Left colon (tissue), 2 donors: ENCODE measurements at regions not wholly inside any gene's neighbourhood (a gene's known extent, or its start where the extent isn't known, plus 50 kb on each side); places are given as distances from the start of the nearest gene placed in this dataset.
"Not testable (repeated sequence)": the region's sequence is repeated elsewhere in the genome, so short reads cannot be mapped to it uniquely, and the experiment has no call there.

Experiments used
- ATAC-seq: fragments of 200-7000 bp; cut with Tn5 transposase; one replicate; pipeline ENCODE4 v1.9.1; 2020; ENCODE audit warnings: mild to moderate bottlenecking, moderate library complexity
- DNase-seq, 2 donors: peaks; one replicate each; pipeline ENCODE4 v3.0.0-alpha.2; 2020
- intact Hi-C, 2 donors: fragments of 100-400 bp; cut with DNase I in 1 of 2; cut with micrococcal nuclease in 1 of 2; formaldehyde crosslinking; loops; one replicate each; pipeline versions ENCODE4 v1.11.2 to v1.14.0; 2022; cut with DNase I, micrococcal nuclease
- donor health status: DM: no; HTN: no; CAD: no.
- donor health status: DM: yes; HTN: yes; CAD: no.

DNA sequence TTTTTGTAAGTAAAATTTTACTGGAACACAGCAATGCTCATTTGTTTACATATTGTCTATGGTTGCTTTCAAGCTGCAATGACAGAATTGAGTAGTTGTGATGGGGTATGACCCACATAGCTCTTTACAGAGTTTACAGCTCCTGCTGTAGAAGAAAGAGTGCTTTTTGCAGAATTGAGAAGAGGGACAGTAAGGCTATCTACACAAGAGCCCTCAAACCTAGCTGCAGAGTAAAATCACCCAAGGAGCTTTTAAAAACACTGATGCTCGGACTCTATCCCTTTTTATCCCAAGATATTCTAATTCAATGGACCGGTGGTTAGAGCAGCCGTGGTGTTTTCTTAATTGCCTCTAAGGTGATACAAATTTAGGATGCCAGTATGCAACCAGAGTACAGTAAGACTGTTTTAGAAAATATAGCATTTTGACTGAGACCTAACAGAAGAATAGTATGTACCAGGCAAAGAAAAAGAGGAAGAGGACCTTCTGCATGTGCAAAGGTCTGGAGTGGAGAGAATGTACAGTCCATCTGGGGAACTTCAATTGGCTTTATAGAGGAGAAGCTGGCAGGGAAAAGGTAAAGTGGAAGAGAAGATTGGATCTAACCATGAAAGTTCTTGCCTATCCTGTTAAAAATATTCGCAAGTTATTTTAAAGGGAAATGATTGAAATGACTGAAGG lies 663.6 kb upstream of the CPEB2 start:
- intact Hi-C loops, result no loop called here
- DNase-seq, result no peak
- ATAC-seq, result no peak

GRCh38 chr4:14339715-14340114 lies 662.6 kb upstream of the CPEB2 start:
- DNase-seq, result no peak
- ATAC-seq, result no peak
- intact Hi-C loops, result no loop called here

GRCh38 chr4:14340321-14340720 lies 662.0 kb upstream of the CPEB2 start:
- ATAC-seq (no peak), DNase-seq (no peak)
- intact Hi-C loops, result no loop called here

DNA sequence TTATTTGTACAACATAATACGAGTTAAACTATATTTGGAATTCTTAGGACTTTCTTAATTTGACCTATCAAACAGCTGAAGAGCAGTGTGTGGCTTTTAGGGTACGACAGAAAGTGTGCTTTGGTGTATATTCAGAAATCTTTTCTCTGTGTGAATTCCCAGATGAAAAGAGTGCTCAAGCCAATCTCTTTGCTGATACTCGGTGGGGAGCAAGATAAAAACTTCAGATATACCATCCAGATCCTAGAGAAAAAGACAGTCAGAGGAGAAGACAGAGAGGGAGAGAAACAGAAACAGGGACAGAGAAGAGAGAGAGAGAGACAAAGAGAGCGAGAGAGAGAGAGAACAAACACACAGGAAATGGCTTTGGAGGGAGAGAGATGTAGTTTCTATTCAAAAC lies 658.3 kb upstream of the CPEB2 start:
- DNase-seq (no peak), ATAC-seq (no peak)
- intact Hi-C loops, result no loop called here

DNA sequence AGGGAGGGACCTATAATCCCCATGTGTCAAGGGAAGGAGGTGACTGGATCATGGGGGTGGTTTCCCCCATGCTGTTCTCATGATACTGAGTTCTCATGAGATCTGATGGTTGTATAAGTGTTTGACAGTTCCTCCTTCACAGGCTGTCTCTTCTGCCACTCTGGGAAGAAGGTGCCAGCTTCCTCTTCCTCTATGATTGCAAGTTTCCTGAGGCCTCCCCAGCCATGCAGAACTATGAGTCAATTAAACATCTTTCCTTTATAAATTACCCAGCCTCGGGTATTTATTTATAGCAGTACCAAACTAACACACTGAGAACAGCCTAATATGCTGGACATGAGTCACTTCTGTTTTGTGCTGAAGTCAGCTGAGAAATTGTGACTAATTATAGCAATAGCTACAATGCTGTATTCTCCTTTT lies 656.9 kb upstream of the CPEB2 start:
- intact Hi-C loops, result no loop called here
- DNase-seq, result no peak
- ATAC-seq, result no peak

- intact Hi-C loops, result no loop called here
- DNase-seq (no peak), ATAC-seq (no peak)
Measured at GRCh38 chr4:14347526-14347925, 654.8 kb upstream of the CPEB2 start.

GRCh38 chr4:14348506-14348905 lies 653.8 kb upstream of the CPEB2 start:
- intact Hi-C loops, result no loop called here
- DNase-seq (no peak), ATAC-seq (no peak)

- DNase-seq, ATAC-seq, intact Hi-C loops: not testable (repeated sequence)
Measured at GRCh38 chr4:14358544-14359160, 643.6 kb upstream of the CPEB2 start.

GRCh38 chr4:14359991-14360390 lies 642.3 kb upstream of the CPEB2 start:
- intact Hi-C loops, result no loop called here

GRCh38 chr4:14361084-14361483 lies 641.2 kb upstream of the CPEB2 start:
- ATAC-seq, result no peak
- DNase-seq, result no peak
- intact Hi-C loops, result no loop called here

More at GRCh38 chr4:14359991-14360390, 642.3 kb upstream of the CPEB2 start:
- ATAC-seq, result no peak
- no peak for DNase-seq

DNA sequence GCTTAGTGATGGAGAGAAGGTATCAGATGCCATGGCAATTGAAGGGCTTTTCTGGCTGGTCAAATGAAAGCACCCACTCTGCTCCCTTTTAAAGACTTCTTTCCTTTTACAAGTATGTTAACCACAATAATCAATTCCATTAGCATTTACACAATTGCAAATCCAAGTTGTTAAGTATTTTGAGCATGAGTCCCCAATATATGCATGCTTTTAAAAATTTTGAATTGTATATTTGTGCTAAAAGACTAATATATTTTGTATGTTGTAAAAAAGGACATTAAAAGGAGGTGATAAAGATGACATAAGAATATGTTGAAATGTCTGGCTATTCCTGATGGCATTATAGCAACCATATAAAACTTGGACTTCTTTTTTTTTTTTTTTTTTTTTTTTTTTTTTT lies 639.9 kb upstream of the CPEB2 start:
- intact Hi-C loops, result no loop called here
- DNase-seq (no peak), ATAC-seq (no peak)

GRCh38 chr4:14364953-14365536 lies 637.2 kb upstream of the CPEB2 start:
- no peak for ATAC-seq
- intact Hi-C loops, result no loop called here
- no peak for DNase-seq

DNA sequence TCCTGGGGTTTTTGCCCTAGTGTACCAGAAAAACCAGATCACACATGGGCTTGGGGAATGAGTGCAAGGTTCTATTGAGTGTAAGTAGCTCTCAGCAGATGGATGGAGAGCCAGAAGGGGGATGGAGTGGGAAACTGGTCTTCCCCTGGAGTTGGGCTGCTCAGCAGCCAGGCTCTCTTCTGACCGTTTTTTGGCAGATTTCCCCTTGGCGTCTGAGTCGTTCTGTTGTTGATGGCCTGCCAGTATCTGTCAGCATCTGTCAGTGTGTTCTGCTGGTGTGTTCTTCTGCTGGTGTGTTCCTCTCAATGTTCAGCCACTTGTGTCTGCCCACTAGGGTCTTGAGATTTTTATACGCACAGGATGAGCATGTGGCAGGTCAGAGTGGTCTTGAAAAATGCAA lies 633.9 kb upstream of the CPEB2 start:
- DNase-seq (no peak), ATAC-seq (no peak)
- intact Hi-C loops, result no loop called here

- intact Hi-C loops, result no loop called here
- peak; percentile 11 for ATAC-seq
Measured at GRCh38 chr4:14371131-14371530, 631.1 kb upstream of the CPEB2 start.

DNA sequence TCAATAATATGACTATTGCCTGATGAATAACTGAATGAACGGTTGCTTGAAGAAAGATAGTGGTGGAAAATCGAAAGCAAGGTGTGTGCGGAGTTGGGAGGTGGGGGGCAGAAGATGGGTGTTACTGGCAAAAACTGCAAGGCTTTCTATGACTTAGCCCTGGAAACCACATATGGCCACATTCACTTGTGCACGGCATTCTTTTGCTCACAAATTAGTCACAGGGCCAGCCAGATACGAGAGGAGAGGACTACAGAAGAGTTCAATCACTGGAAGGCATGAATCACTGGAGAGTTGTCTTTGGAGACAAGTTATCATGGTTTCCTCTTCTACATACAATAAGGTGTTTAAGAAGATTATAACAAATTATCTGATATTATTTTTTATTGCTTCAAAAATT lies 626.5 kb upstream of the CPEB2 start:
- no peak for ATAC-seq
- intact Hi-C loops, result no loop called here
- DNase-seq, result no peak

More at GRCh38 chr4:14371131-14371530, 631.1 kb upstream of the CPEB2 start:
- DNase-seq, result no peak

GRCh38 chr4:14379183-14379582 lies 623.1 kb upstream of the CPEB2 start:
- no peak for DNase-seq
- no peak for ATAC-seq
- intact Hi-C loops, result no loop called here

DNA sequence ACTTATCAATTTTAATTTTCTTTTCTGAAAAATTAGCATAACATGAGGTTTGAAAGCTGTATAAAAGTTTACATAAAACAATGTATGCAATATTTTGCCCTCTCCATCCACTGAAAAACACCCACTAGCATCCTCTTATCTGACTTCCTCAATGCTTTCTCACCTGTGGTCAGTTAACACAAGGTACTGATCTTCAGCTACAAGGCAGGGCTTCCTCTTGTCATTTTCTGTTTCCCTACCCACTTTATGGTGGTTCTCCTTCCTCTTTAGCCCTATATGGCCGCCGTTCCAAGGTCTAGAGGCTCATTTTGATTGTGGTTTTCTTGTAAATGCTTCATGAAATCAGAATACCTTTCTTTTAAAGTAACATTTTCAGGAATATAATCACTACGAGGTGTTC lies 618.6 kb upstream of the CPEB2 start:
- DNase-seq (no peak), ATAC-seq (peak; percentile 25)
- intact Hi-C loops, result no loop called here

DNA sequence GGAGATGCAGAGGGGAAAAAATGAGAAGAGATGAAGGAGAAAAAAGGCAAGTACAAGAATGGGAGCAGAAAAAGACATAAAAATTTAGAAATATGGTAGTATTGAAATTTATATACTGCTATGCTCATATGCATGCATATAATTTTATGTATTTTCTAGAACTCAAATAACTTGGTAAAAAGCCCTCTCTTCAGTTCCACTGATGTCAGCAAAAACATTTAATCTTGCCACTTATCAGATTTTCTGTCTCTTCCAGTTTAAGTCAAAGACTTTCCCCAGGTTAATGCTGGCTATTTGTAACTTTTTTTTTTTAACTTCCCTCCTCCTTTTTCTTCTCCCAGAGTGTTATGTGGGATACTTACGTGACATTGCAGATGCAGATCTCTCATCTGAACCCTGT lies 617.5 kb upstream of the CPEB2 start:
- DNase-seq (no peak), ATAC-seq (no peak)
- intact Hi-C loops, result no loop called here

DNA sequence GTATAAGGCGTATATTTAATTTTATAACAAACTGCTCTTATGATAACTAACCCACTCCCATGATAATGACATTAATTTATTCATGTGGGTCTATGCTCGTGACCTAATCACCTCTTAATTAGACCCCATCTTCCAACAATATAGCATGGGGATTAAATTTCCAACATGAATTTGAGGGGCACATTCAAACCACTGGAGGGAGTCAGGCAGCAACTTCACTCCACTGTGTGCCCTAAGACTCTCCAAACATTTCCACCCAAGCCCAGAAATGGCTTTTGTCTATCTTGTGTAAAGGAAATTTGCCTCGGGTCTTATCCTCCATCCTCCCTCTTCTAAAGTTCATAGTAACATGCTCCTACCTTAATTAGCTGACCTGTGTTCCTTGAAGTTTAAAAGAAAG lies 616.1 kb upstream of the CPEB2 start:
- intact Hi-C loops, result no loop called here
- ATAC-seq (no peak), DNase-seq (no peak)

GRCh38 chr4:14387647-14388046 lies 614.6 kb upstream of the CPEB2 start:
- ATAC-seq, result peak; percentile 94
- no peak for DNase-seq
- intact Hi-C loops, result no loop called here

DNA sequence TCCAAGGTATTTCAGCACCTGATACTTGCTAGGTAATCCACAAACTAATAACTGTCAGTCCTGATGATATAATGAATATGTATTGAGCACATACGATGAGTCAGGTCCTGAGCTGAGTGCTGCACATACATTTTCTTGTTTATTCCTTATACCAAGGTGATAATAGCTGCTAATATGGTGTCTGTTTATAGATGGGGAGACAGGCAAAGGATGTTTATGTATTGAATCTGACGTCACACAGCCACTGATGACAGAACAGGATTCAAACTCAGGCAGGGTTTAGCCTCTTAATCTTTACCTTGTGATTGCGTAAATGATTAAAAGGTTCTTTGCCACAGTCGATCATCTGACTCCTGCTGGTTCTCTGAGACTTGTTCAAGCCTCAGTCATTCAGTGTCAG lies 609.9 kb upstream of the CPEB2 start:
- DNase-seq, result no peak
- intact Hi-C loops, result no loop called here
- ATAC-seq, result no peak
